K562 (cell line): ENCODE measurements at regions not wholly inside any gene's neighbourhood (a gene's known extent, or its start where the extent isn't known, plus 50 kb on each side); places are given as distances from the start of the nearest gene placed in this dataset.

ENCODE experiments used
- ATAC-seq: fragments of 200-7000 bp; cut with Tn5 transposase; 3 replicates; pipeline ENCODE4 v1.9.1; 2020; ENCODE audit warnings: moderate library complexity
- BruUV-seq: library from RNA; stranded (reverse); fragments of 400-500 nt; replicated peaks from 2 replicates; lab custom pipeline; 2021; lab: Mats Ljungman, UMichigan
- CTCF ChIA-PET: fragments of 300-600 bp; formaldehyde crosslinking; extraction: SDS; loops from one replicate; lab custom pipeline; 2021; ENCODE audit warnings: low intra/inter-chr PET ratio; lab: Yijun Ruan, JAX
- POLR2A ChIA-PET: fragments of 300-600, 350-650 bp; sonication (Branson Sonifier 250); formaldehyde crosslinking; extraction: SDS; loops from one replicate; lab custom pipeline; 2021; ENCODE audit warnings: antibody characterized with exemption, inconsistent platforms; lab: Yijun Ruan, JAX
- DNase-seq, 4 experiments: peaks; one replicate each; pipeline versions ENCODE4 v3.0.0 to v3.0.0-alpha.2; 2011 to 2018; ENCODE audit warnings: low spot score in 3 of 4, mixed read lengths in 3 of 4; ENCODE audit errors: extremely low read depth in 1 of 4
- FAIRE-seq: peaks from 2 replicates; lab custom pipeline; 2011; peaks lifted over from hg19 to GRCh38; lab: Jason Lieb, UNC
- H2AFZ ChIP-seq: 2 replicates; pipeline ENCODE4 v1.6.0; 2011; ENCODE audit warnings: low read depth, low read length, control low read depth, inconsistent platforms
- H3K27ac ChIP-seq: fragments of 200-600 bp; 3 replicates; pipeline ENCODE4 v1.8.0; 2011; ENCODE audit warnings: low read depth, mild to moderate bottlenecking, control low read depth, inconsistent platforms, low read length, moderate library complexity, mixed read lengths; ENCODE audit errors: extremely low read depth
- H3K27me3 ChIP-seq, 2 experiments: fragments of 300-600 bp in 1 of 2; 2 replicates in 1 of 2; 3 replicates in 1 of 2; pipeline versions ENCODE4 v1.6.0 to v1.8.0; 2011; ENCODE audit warnings: inconsistent platforms in 2 of 2, low read length in 2 of 2, mild to moderate bottlenecking in 1 of 2, mixed read lengths in 1 of 2, moderate library complexity in 1 of 2; ENCODE audit not compliant: control insufficient read depth in 2 of 2, insufficient read depth in 2 of 2
- H3K36me3 ChIP-seq: fragments of 300-600 bp; 3 replicates; pipeline ENCODE4 v1.8.0; 2011; ENCODE audit warnings: mild to moderate bottlenecking, low read length, inconsistent platforms; ENCODE audit not compliant: control insufficient read depth, insufficient read depth
- H3K4me1 ChIP-seq, 2 experiments: fragments of 200-600 bp in 1 of 2; replicated peaks in 1 of 2; 2 replicates in 1 of 2; 3 replicates in 1 of 2; pipeline versions ENCODE4 v1.5.1 to v1.8.0; 2011; ENCODE audit warnings: inconsistent platforms in 2 of 2, low read length in 2 of 2, mild to moderate bottlenecking in 1 of 2, mixed read lengths in 1 of 2, moderate library complexity in 1 of 2; ENCODE audit not compliant: control insufficient read depth in 2 of 2, insufficient read depth in 2 of 2
- H3K4me2 ChIP-seq: 2 replicates; pipeline ENCODE4 v1.6.1; 2011; ENCODE audit warnings: low read length, control low read depth, inconsistent platforms, mixed read lengths; ENCODE audit not compliant: insufficient read depth
- H3K4me3 ChIP-seq: fragments of 200-600 bp; sonication (generic), shearing (Covaris generic); 2 replicates; pipeline ENCODE4 v1.5.1; 2016; ENCODE audit warnings: control low read depth, inconsistent platforms
- H3K79me2 ChIP-seq: fragments of 200-600 bp; 3 replicates; pipeline ENCODE4 v1.8.0; 2011; ENCODE audit warnings: low read length, inconsistent platforms; ENCODE audit not compliant: control insufficient read depth, insufficient read depth
- H3K9ac ChIP-seq, 2 experiments: 2 replicates each; pipeline versions ENCODE4 v1.6.0 to v1.6.1; 2011; ENCODE audit warnings: low read depth in 2 of 2, low read length in 2 of 2, control low read depth in 1 of 2, inconsistent platforms in 1 of 2, mild to moderate bottlenecking in 1 of 2, mixed read lengths in 1 of 2; ENCODE audit not compliant: insufficient read depth in 1 of 2
- H3K9me1 ChIP-seq: one replicate; pipeline ENCODE4 v1.6.0; 2011; ENCODE audit warnings: inconsistent platforms, mild to moderate bottlenecking, low read length, moderate library complexity; ENCODE audit not compliant: control insufficient read depth, insufficient read depth
- H3K9me3 ChIP-seq: replicated peaks from 2 replicates; pipeline ENCODE4 v1.5.1; 2011; ENCODE audit warnings: low read depth, low read length, inconsistent platforms; ENCODE audit not compliant: control insufficient read depth, insufficient read depth
- H4K20me1 ChIP-seq: replicated peaks from 2 replicates; pipeline ENCODE4 v1.6.1; 2011; ENCODE audit warnings: low read length, inconsistent platforms, mixed read lengths; ENCODE audit not compliant: control insufficient read depth, insufficient read depth
- ATF3 ChIP-seq, 2 experiments: fragments of 450-650 bp in 1 of 2; sonication (generic) in 1 of 2; formaldehyde crosslinking in 1 of 2; IDR thresholded peaks in 1 of 2; conservative IDR thresholded peaks in 1 of 2; 2 replicates each; pipeline versions ENCODE4 v1.6.1 to v1.8.1; 2016 to 2023; ENCODE audit warnings: mild to moderate bottlenecking in 2 of 2, moderate library complexity in 2 of 2, inconsistent platforms in 1 of 2, missing genetic modification reagents in 1 of 2
- CREBBP ChIP-seq: IDR thresholded peaks from one replicate; pipeline ENCODE4 v1.6.1; 2012; ENCODE audit warnings: low read depth, mild to moderate bottlenecking, control low read depth, inconsistent platforms, low read length
- KLF6 ChIP-seq: fragments of 250-450 bp; sonication (Bioruptor Pico); IDR thresholded peaks from 2 replicates; pipeline ENCODE4 v1.4.0; 2020; ENCODE audit warnings: mild to moderate bottlenecking, moderate library complexity, borderline replicate concordance
- PRPF4 ChIP-seq: fragments of 200-400 bp; formaldehyde crosslinking; IDR thresholded peaks from one replicate; pipeline ENCODE4 v1.6.1; 2017; ENCODE audit warnings: low read length, low read depth, mild to moderate bottlenecking; ENCODE audit not compliant: insufficient read depth, poor library complexity, severe bottlenecking
- RBM39 ChIP-seq: fragments of 200-400 bp; formaldehyde crosslinking; optimal IDR thresholded peaks from 2 replicates; pipeline ENCODE3; 2018; ENCODE audit warnings: low read depth, low read length
- RNF2 ChIP-seq: sonication (generic); IDR thresholded peaks from 2 replicates; pipeline ENCODE4 v1.6.1; 2016
- SOX6 ChIP-seq: fragments of 450-650 bp; IDR thresholded peaks from 2 replicates; pipeline ENCODE4 v1.6.1; 2014; ENCODE audit warnings: mild to moderate bottlenecking
- ZNF133 ChIP-seq: fragments of 250-450 bp; sonication (Bioruptor Pico); IDR thresholded peaks from 2 replicates; pipeline ENCODE4 v1.4.0; 2020; ENCODE audit warnings: mild to moderate bottlenecking
- ZNF764 ChIP-seq: fragments of 250-450 bp; sonication (Bioruptor Pico); IDR thresholded peaks from 2 replicates; pipeline ENCODE4 v1.4.0; 2020; ENCODE audit warnings: low read depth, mild to moderate bottlenecking, moderate library complexity
- WGBS: fragments of 100-300 bp; shearing (Covaris generic); methylation state at CpG from one replicate; pipeline ENCODE4 v1.1.6; 2016; ENCODE audit warnings: low coverage, mixed read lengths; ENCODE audit not compliant: insufficient coverage; ENCODE audit errors: missing lambda C conversion rate; 5-methylcytosine and 5-hydroxymethylcytosine counted together
- in situ Hi-C: fragments of 300-500 bp; cut with MboI; formaldehyde crosslinking; loops from 4 replicates; pipeline ENCODE4 v1.15.0; 2018; ENCODE audit warnings: inconsistent platforms, mixed read lengths
- intact Hi-C: fragments of 100-400 bp; cut with micrococcal nuclease; formaldehyde crosslinking; loops from 2 replicates; pipeline ENCODE4 v1.14.2; 2022
- TF ChIP-seq, protein P1 (sequence below): fragments of 450-650 bp; IDR thresholded peaks from one replicate; pipeline ENCODE4 v1.6.1; 2018; ENCODE audit warnings: mild to moderate bottlenecking, moderate library complexity; ENCODE audit not compliant: partially characterized antibody
- TF ChIP-seq, protein P2 (sequence below): sonication (generic); formaldehyde crosslinking; IDR thresholded peaks from 2 replicates; pipeline ENCODE4 v1.4.0; 2020; ENCODE audit warnings: mild to moderate bottlenecking, missing genetic modification reagents
- TF ChIP-seq, protein P3 (sequence below): fragments of 250-450 bp; sonication (Bioruptor Pico); IDR thresholded peaks from 2 replicates; pipeline ENCODE4 v1.5.0; 2020; ENCODE audit warnings: mild to moderate bottlenecking

DNA sequence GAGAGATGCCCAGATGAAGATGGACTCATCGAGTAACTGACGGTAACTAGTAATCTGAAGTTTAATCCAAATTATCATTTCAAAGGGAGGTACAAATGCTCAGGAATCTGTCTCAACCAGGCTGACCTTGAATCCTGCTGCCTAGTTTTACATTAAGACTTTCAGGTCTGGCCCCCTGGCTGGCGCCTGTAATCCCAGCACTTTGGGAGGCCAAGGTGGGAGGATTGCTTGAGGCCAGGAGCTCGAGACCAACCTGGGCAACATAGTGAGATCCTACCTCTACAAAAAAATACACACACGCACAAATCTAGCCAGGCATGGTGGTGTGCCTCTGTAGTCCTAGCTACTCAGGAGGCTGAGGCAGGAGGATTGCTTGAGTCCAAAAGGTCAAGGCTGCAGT is 95.7 kb upstream of the AKT3 start:
- TF ChIP-seq ZNF764 (CRISPR knock-in tag) (no peak), RBM39 (no peak), PRPF4 (no peak), RNF2 (no peak), ZNF133 (CRISPR knock-in tag) (no peak), SOX6 (no peak), ATF3 (IDR thresholded peaks at IDR 0.05) (no peak), ATF3 (CRISPR knock-in tag; conservative IDR thresholded peaks at IDR 0.05) (no peak), CREBBP (no peak), KLF6 (CRISPR knock-in tag) (no peak)
- TF ChIP-seq, protein P1, sequence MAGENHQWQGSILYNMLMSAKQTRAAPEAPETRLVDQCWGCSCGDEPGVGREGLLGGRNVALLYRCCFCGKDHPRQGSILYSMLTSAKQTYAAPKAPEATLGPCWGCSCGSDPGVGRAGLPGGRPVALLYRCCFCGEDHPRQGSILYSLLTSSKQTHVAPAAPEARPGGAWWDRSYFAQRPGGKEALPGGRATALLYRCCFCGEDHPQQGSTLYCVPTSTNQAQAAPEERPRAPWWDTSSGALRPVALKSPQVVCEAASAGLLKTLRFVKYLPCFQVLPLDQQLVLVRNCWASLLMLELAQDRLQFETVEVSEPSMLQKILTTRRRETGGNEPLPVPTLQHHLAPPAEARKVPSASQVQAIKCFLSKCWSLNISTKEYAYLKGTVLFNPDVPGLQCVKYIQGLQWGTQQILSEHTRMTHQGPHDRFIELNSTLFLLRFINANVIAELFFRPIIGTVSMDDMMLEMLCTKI: no peak
- TF ChIP-seq, protein P2, sequence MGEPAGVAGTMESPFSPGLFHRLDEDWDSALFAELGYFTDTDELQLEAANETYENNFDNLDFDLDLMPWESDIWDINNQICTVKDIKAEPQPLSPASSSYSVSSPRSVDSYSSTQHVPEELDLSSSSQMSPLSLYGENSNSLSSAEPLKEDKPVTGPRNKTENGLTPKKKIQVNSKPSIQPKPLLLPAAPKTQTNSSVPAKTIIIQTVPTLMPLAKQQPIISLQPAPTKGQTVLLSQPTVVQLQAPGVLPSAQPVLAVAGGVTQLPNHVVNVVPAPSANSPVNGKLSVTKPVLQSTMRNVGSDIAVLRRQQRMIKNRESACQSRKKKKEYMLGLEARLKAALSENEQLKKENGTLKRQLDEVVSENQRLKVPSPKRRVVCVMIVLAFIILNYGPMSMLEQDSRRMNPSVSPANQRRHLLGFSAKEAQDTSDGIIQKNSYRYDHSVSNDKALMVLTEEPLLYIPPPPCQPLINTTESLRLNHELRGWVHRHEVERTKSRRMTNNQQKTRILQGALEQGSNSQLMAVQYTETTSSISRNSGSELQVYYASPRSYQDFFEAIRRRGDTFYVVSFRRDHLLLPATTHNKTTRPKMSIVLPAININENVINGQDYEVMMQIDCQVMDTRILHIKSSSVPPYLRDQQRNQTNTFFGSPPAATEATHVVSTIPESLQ: no peak
- TF ChIP-seq, protein P3, sequence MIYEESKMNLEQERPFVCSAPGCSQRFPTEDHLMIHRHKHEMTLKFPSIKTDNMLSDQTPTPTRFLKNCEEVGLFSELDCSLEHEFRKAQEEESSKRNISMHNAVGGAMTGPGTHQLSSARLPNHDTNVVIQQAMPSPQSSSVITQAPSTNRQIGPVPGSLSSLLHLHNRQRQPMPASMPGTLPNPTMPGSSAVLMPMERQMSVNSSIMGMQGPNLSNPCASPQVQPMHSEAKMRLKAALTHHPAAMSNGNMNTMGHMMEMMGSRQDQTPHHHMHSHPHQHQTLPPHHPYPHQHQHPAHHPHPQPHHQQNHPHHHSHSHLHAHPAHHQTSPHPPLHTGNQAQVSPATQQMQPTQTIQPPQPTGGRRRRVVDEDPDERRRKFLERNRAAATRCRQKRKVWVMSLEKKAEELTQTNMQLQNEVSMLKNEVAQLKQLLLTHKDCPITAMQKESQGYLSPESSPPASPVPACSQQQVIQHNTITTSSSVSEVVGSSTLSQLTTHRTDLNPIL (CRISPR knock-in tag): no peak
- ChIA-PET POLR2A (interaction anchor here (1.0 kb wide), 1 partner anchor 41 kb away, joined by 3 read pairs; no protein-coding TSS in a partner anchor), CTCF (no interaction called here)
- Histone ChIP-seq H3K4me2 (no peak overlapping the region), H3K27me3 (peaks cover 3 to 39% of the 10 kb centered on the region in 2 experiments; a peak in 4 of 5 replicates), H3K4me1 (no peaks in the 10 kb centered on the region; a peak in 1 of 5 replicates), H3K9me3 (no peaks in the 10 kb centered on the region), H3K9ac (no peak overlapping the region), H3K9me1 (no peaks in the 10 kb centered on the region), H3K27ac (no peak overlapping the region), H3K4me3 (no peak overlapping the region), H2AFZ (no peak overlapping the region), H4K20me1 (no peaks in the 10 kb centered on the region; the same call in 1 of the 2 replicates), H3K79me2 (no peaks in the 10 kb centered on the region), H3K36me3 (no peaks in the 10 kb centered on the region)
- no peak for DNase-seq
- ATAC-seq: no peak
- no peak for FAIRE-seq
- BruUV-seq: no TSS peak
- intact Hi-C loops: loop anchor here (5.0 kb wide), 1 partner anchor 327 kb away; no protein-coding TSS in a partner anchor
- WGBS: 24% methylated on average over 5 of the region's 5 CpGs
- in situ Hi-C loops: no loop called here
